GM21723 (cell line): ENCODE measurements at regions not wholly inside any gene's neighbourhood (a gene's known extent, or its start where the extent isn't known, plus 50 kb on each side); places are given as distances from the start of the nearest gene placed in this dataset.
"Not testable (repeated sequence)": the region's sequence is repeated elsewhere in the genome, so short reads cannot be mapped to it uniquely, and the experiment has no call there.

ENCODE experiments used
- ATAC-seq: cut with Tn5 transposase; IDR thresholded peaks from one replicate; pipeline ENCODE4 v1.9.1; 2021; ENCODE audit warnings: mild to moderate bottlenecking, moderate library complexity; ENCODE audit not compliant: unreplicated experiment

GRCh38 chr12:28023156-28023887, 50.8 kb upstream of the PTHLH start:
- ATAC-seq: no peak

- no peak for ATAC-seq
Measured at GRCh38 chr12:28024231-28024995, 51.9 kb upstream of the PTHLH start.

DNA sequence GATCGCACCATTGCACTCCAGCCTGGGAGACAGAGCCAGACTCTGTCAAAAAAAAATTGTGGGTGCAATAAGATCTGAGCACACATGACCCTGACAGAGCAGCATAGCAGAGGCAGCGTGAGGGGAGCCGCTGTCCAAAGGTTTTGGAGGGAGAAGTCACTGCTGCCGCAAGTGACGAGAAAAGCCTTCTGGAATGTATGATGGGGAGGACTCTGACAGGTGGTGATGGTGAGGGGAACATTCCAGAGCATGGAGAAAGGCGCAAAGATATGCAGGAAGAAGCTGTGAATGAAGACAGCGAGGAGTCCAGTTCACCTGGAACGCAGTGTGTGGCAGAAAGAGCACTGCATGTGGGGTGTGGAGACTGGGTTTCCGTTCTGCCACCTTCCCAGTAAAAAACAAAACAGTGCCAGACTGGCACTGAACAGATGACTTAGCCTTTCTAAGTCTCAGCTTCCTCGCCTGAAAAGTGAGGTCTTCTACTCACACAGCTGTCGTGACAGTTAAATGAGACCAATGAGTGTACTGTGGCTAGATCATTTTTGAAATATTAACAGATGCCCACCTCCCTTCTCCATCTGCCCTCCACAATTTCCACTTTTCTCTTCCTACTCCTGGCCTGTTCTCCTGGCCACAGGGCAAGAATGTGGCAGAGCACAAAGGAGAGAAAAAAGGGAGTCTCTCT, 53.4 kb upstream of the PTHLH start:
- no peak for ATAC-seq

DNA sequence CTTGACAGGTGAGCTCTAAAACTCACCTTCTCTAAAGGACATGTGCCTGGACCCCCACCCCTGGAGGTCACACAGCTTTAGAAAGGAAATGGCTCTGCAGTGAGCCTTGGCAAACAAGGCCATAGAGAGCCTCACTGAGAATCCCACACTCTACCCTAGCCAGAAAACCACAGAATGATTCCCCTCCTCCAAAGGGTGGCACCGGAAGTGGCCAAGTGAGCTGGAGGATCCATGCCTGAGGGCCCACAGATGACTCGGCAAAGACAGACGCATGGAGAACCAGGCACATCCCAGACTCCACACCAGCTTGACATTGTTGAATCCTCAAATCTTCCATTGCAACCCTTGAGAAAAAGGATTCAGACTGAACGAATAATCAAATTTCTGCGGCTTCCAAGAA, 54.2 kb upstream of the PTHLH start:
- ATAC-seq: no peak

- ATAC-seq: no peak
Measured at GRCh38 chr12:28027328-28027727, 54.8 kb upstream of the PTHLH start.

GRCh38 chr12:28027947-28028724, 55.6 kb upstream of the PTHLH start:
- ATAC-seq: no peak

DNA sequence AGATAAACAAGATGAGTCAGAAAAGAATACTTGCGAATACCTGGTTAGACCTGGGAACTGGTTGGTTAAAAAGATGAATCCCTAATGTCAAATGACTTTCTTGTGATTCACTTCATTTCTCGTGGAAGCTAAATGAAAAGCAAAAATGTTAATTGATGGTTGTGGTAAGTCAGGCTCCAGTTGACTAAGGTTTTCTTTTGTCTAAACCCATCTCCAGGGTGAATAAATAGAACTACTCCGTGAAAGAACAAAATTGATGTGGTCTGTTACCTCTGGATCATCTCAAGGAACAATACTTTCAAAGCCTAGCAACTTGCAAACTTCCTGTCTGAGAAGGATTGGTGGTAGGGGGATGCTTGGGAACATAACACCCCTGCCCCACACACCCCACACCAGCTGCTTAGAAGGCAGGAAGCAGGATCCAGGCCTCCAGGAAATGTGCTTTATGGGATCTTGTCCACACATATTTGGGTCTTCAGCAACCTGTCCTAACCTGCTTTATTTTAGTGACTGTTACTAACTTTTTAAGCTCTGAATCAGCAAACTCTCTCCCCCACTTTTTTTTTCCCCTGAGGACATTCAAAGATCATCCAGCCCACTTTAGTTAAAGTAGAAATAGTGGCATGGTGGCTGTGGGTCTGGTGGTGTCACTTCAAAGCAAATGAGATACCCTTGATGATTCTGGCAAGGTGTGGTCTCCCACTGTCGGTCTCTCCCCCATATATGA, 60.4 kb upstream of the PTHLH start:
- ATAC-seq: no peak

DNA sequence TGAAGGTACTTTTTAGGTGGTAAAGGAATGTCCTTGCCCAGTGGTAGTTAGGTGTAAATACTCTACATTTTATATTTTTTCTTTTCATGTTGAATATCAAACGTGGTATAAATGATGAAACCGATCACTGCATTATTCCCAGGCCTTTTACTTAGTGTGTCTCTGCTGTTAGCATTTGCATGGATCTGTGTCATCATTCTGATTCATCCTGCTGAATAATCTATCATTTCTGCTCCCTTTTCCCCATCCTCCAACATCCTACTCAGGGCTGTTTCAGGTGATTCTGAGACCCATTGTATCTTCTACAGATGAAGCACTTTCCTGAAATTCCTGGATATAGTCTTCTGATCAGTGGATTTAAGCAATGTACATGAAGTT, 61.0 kb upstream of the PTHLH start:
- no peak for ATAC-seq

GRCh38 chr12:28034271-28034670, 61.7 kb upstream of the PTHLH start:
- ATAC-seq: no peak

- ATAC-seq: no peak
Measured at GRCh38 chr12:28035500-28035899, 63.0 kb upstream of the PTHLH start.

- ATAC-seq: no peak
Measured at GRCh38 chr12:28036940-28037339, 64.4 kb upstream of the PTHLH start.

- no peak for ATAC-seq
Measured at GRCh38 chr12:28040246-28040645, 67.7 kb upstream of the PTHLH start.

DNA sequence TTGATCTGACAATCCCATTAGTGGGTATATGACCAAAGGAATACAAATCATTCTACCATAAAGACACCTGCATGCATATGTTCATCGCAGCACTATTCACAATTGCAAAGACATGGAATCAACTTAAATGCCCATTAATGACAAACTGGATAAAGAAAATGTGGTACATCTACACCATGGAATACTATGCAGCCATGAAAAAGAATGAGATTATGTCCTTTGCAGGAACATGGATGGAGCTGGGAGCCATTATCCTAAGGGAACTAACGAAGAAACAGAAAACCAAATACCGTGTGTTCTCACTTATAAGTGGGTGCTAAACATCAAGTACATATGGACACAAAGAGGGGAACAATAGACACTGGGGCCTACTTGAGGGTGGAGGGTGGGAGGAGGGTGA, 74.1 kb upstream of the PTHLH start:
- not testable (repeated sequence) for ATAC-seq

- no peak for ATAC-seq
Measured at GRCh38 chr12:28050606-28051005, 78.1 kb upstream of the PTHLH start.

DNA sequence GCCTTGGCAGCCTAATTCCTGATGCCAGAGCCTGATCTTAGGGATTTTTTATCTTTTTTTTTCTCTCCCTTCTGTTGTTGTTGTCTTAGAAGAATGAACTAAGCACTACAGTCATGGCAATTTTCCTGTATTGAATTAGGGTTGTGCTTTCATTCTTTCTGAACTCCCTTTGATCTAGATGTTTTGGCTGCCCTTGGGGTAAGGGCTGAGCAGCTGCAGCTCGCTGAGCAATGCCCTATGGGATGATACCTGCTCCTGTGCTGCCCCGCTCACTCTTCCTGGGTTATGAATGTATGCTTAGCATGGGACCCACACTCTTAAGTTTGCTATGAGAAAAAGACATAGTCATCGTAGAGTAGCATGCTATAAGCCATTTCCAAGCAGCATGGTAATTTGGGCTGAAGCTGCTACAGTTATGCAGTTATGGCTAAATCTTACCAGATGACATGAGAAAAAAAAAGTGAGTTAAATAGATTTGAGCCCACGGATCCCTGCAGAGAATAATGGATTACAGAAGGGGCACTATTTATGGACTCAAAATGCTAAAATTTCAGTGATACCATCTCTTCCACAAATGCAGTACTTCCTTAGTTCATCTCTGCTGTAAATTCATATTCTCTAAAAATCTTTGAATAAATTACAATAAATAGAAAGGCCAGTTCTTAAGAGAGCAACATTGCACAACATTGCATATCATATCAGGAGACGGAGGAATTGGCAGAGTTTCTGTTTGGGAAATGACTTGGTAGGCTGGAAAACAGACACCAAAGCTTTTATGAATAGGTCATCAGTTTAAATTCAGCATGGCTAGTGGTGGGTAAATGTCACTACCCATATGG, 79.2 kb upstream of the PTHLH start:
- ATAC-seq: no peak

- no peak for ATAC-seq
Measured at GRCh38 chr12:28053564-28053963, 81.0 kb upstream of the PTHLH start.

DNA sequence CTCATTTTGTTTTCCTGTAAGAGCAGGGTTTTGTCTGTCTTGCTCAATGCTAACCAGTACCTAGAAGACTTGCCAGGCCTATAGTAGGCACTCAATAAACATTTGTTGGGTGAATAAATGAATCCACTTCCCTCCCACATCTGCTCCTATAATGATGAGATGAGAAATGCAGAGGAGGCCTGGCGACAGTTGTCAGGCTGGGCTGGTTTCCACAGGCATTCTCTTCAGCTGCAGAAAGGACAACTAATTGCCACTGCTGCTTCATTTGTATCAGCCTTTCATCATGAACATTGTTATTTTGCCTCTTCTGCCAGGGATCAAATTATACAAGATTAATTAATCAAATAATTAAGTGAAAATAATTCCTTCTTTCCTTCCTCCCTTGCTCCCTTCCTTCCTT, 82.0 kb upstream of the PTHLH start:
- ATAC-seq: no peak

DNA sequence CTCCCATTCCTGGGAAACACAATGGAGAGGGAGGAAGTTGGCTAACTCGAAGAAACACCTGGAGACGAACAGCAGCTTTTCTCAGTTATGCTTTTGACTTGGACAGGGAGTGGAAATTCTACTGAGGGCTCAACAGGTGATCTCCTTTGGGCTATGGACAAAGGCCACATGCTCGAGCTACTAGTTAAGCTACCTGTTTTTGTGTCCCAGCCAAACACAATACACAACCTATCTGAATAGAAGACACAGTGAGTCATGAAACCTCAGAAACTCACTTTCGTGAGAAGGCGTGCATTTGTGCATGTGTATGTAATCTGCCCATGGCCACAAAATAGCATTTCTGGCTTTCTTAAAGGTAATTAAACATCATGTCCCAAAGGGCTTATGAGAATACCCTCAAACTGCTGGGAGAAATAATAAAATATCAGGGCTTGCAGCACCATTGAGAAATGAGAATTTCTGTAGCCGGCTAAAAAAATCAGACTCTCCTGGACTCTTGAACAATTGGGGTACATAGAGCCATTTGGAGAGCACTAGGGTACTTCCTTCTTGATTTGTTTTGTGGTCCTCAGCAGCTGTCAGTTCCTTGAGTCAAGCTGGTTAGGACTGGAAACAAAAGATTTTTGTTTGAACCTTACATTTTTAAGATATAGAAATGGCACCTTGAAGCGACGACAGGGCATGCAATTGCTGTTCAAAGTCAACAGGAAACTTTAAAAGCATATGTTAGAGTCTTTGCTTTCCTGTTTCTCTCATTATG, 85.5 kb upstream of the PTHLH start:
- no peak for ATAC-seq

GRCh38 chr12:28059220-28059619, 86.7 kb upstream of the PTHLH start:
- no peak for ATAC-seq
